GM23248 (cell line): ENCODE measurements at regions not wholly inside any gene's neighbourhood (a gene's known extent, or its start where the extent isn't known, plus 50 kb on each side); places are given as distances from the start of the nearest gene placed in this dataset.

Experiments
- DNase-seq: peaks from one replicate; pipeline ENCODE4 v3.0.0-alpha.2; 2015
- H2AFZ ChIP-seq: fragments of 200-600 bp; sonication (generic); 2 replicates; pipeline ENCODE4 v1.6.1; 2016; ENCODE audit warnings: antibody characterized with exemption
- H3F3A ChIP-seq: fragments of 200-600 bp; sonication (generic); 2 replicates; pipeline ENCODE4 v1.6.1; 2016; ENCODE audit warnings: mild to moderate bottlenecking, antibody characterized with exemption, mixed run types; ENCODE audit not compliant: insufficient read depth
- H3K27ac ChIP-seq: fragments of 200-600 bp; sonication (generic); 2 replicates; pipeline ENCODE4 v1.5.1; 2016; ENCODE audit warnings: mild to moderate bottlenecking
- H3K27me3 ChIP-seq: fragments of 200-600 bp; sonication (generic); replicated peaks from 2 replicates; pipeline ENCODE4 v1.6.1; 2016; ENCODE audit warnings: mild to moderate bottlenecking; ENCODE audit not compliant: insufficient read depth
- H3K36me3 ChIP-seq: fragments of 200-600 bp; sonication (generic); 2 replicates; pipeline ENCODE4 v1.6.1; 2016; ENCODE audit warnings: low read depth, mild to moderate bottlenecking
- H3K4me1 ChIP-seq: fragments of 200-600 bp; sonication (generic); 2 replicates; pipeline ENCODE4 v1.6.1; 2016; ENCODE audit warnings: mild to moderate bottlenecking; ENCODE audit not compliant: insufficient read depth
- H3K4me2 ChIP-seq: fragments of 200-600 bp; sonication (generic); one replicate; pipeline ENCODE4 v1.6.1; 2016; ENCODE audit warnings: mild to moderate bottlenecking; ENCODE audit not compliant: unreplicated experiment
- H3K4me3 ChIP-seq: fragments of 200-600 bp; sonication (generic); 2 replicates; pipeline ENCODE4 v1.5.1; 2016; ENCODE audit warnings: mild to moderate bottlenecking
- H3K79me2 ChIP-seq: fragments of 200-600 bp; sonication (generic); 2 replicates; pipeline ENCODE4 v1.6.1; 2016; ENCODE audit warnings: mild to moderate bottlenecking; ENCODE audit not compliant: insufficient read depth
- H3K9ac ChIP-seq: fragments of 200-600 bp; sonication (generic); 2 replicates; pipeline ENCODE4 v1.6.1; 2016; ENCODE audit warnings: mild to moderate bottlenecking
- H3K9me2 ChIP-seq: fragments of 200-600 bp; sonication (generic); 2 replicates; pipeline ENCODE4 v1.6.1; 2016; ENCODE audit warnings: mixed run types, mild to moderate bottlenecking, moderate library complexity; ENCODE audit not compliant: insufficient read depth
- H3K9me3 ChIP-seq: fragments of 200-600 bp; sonication (generic); one replicate; pipeline ENCODE4 v1.6.1; 2017; ENCODE audit warnings: low read depth
- H4K20me1 ChIP-seq: fragments of 200-600 bp; sonication (generic); 2 replicates; pipeline ENCODE4 v1.6.0; 2016; ENCODE audit not compliant: insufficient read depth
- EZH2 ChIP-seq: fragments of 200-600 bp; sonication (generic); IDR thresholded peaks from 2 replicates; pipeline ENCODE4 v1.6.1; 2018; ENCODE audit warnings: antibody characterized with exemption, mild to moderate bottlenecking; ENCODE audit not compliant: insufficient read depth, poor library complexity, severe bottlenecking
- EZH2phosphoT487 ChIP-seq: fragments of 200-600 bp; sonication (generic); IDR thresholded peaks from 2 replicates; pipeline ENCODE4 v1.6.1; 2018; ENCODE audit warnings: antibody characterized with exemption, moderate library complexity, mild to moderate bottlenecking, low read depth; ENCODE audit not compliant: insufficient read depth
- WGBS, 2 experiments: methylation state at CpG; one replicate each; pipeline ENCODE4 v1.1.6; 2015 to 2017; ENCODE audit warnings: low lambda C conversion rate in 2 of 2, low coverage in 1 of 2; ENCODE audit errors: missing lambda C conversion rate in 2 of 2; 5-methylcytosine and 5-hydroxymethylcytosine counted together
- in situ Hi-C: fragments of 300-500 bp; cut with MboI; formaldehyde crosslinking; loops from 2 replicates; pipeline ENCODE4 v1.15.0; 2020

DNA sequence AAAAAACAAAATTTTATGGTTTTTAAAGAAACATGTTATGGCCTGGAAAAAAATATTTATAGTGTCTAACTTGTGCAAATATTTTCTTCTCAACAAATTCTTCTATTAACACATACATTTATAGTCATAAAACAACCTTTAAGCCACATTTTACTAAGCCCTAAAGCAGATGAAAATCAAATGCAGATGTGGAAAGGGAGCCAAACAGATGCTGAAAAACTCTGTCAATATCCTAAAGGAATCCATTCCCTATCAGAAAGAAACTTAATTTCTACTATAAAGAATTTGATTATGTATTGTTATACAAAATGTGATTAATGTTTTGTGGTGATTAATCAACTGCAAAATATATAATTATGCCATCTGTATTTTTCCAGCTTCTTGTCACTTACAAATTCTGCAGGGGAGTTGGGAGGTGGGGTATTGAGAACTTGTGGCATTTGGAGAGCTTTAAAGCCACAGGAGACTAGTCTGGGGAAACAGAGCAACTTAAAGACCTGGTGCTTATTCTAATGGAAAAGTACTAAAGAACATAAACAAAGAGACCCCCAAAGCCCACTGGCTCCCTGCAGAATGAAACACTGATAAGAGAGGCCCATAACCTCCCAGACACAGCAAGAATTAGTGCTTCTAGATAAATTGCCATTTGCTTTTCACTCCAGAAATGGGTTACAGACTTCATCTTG is 1721.0 kb upstream of the PIK3C3 start:
- no peak overlapping the region for H2AFZ ChIP-seq
- H3K4me2 ChIP-seq = no peak overlapping the region
- no peak for DNase-seq
- in situ Hi-C loops = no loop called here
- H3K79me2 ChIP-seq = no peaks in the 10 kb centered on the region
- no peaks in the 10 kb centered on the region for H3K36me3 ChIP-seq
- no peaks in the 10 kb centered on the region for H3K27me3 ChIP-seq
- no peak overlapping the region for H3K9ac ChIP-seq
- no peaks in the 10 kb centered on the region for H3K9me3 ChIP-seq
- H3K4me3 ChIP-seq = no peak overlapping the region
- H3K27ac ChIP-seq = no peak overlapping the region
- H3K4me1 ChIP-seq = no peaks in the 10 kb centered on the region
- H3K9me2 ChIP-seq = no peaks in the 10 kb centered on the region
- H3F3A ChIP-seq = no peaks in the 10 kb centered on the region
- no peaks in the 10 kb centered on the region for H4K20me1 ChIP-seq
- no peak for TF ChIP-seq EZH2
- no peak for TF ChIP-seq EZH2phosphoT487

DNA sequence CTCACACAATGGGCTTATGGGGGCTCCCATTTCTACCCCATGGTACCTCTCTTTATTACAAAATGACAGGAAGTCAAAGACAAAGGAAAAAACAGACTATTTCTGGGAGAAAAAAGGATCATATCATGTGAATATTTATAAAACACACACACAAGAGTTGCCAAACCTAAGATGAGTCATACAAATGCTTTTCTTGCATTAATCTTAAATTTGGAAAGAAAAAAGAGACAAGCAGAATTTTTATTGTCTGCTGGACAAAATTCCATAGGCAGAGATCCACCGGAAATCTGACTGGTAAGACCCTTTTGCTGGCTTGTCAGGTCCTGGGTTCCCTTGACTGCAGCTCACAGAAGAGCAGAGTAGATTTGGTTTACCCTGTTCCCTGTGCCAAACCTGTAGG is 1732.3 kb upstream of the PIK3C3 start:
- no peak overlapping the region for H3K4me2 ChIP-seq
- H3K9me2 ChIP-seq = no peaks in the 10 kb centered on the region
- no peaks in the 10 kb centered on the region for H3F3A ChIP-seq
- in situ Hi-C loops = no loop called here
- no peak overlapping the region for H2AFZ ChIP-seq
- no peaks in the 10 kb centered on the region for H3K27me3 ChIP-seq
- peak; percentile 37 for DNase-seq
- no peaks in the 10 kb centered on the region for H3K9me3 ChIP-seq
- TF ChIP-seq EZH2phosphoT487 = no peak
- no peak for TF ChIP-seq EZH2
- H3K27ac ChIP-seq = no peak overlapping the region
- H3K4me1 ChIP-seq = 0 out of 2 replicates have a peak, but pooled peaks cover 6% of the 10 kb centered on the region
- H3K4me3 ChIP-seq = no peak overlapping the region
- no peak overlapping the region for H3K9ac ChIP-seq
- H3K79me2 ChIP-seq = no peaks in the 10 kb centered on the region
- 0% methylated on average over 1 of the region's 1 CpG for WGBS, 2 experiments
- no peaks in the 10 kb centered on the region for H3K36me3 ChIP-seq
- no peaks in the 10 kb centered on the region for H4K20me1 ChIP-seq

DNA sequence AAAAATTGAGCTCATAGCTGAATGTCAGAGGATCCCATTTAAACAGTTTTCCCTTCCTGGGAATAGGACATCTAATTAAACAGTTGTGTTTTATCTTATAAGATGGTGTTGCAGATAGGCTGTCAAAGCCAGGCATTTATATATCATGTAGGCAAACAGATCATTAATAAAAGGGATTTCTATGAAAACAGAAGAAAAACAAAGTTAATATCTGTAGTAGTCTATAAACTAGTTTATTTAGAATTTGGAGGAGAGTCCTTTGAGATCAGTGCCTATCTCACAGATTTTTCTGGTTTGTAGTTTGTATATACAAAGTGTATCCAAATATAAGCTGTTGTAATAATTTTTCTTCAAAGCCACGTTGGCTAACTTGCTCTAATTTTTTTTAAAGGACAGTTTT is 1738.2 kb upstream of the PIK3C3 start:
- H3K9me2 ChIP-seq = no peaks in the 10 kb centered on the region
- H3K9ac ChIP-seq = no peak overlapping the region
- no peaks in the 10 kb centered on the region for H3K9me3 ChIP-seq
- H3K36me3 ChIP-seq = no peaks in the 10 kb centered on the region
- no peaks in the 10 kb centered on the region for H3K4me1 ChIP-seq
- no peak overlapping the region for H3K4me2 ChIP-seq
- TF ChIP-seq EZH2phosphoT487 (no peak), EZH2 (no peak)
- H3F3A ChIP-seq = no peaks in the 10 kb centered on the region
- H4K20me1 ChIP-seq = no peaks in the 10 kb centered on the region
- H3K4me3 ChIP-seq = no peak overlapping the region
- DNase-seq = no peak
- H2AFZ ChIP-seq = no peak overlapping the region
- H3K27ac ChIP-seq = no peak overlapping the region
- WGBS, 2 experiments = 0 to 2% methylated on average over 1 of the region's 1 CpG
- H3K79me2 ChIP-seq = no peaks in the 10 kb centered on the region
- in situ Hi-C loops = no loop called here
- no peaks in the 10 kb centered on the region for H3K27me3 ChIP-seq

DNA sequence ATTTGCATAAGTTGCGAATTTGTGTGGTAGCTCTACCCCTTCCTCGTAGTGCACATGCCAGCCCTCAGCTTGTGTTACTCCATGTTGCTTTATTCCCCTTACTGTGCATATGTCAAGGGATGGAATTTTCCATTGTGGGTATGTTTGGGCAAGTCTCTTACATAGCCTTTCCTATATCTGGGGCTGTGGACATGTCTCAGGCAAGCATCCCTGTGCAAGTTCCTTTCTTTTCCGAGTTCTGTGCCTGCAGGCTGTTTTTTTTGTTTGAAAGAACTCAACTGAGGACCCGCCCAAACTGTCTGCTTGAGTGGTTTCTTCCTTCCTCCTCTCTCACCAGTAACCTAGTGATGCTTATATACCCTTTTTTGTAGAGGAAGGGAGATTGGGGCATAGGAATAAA is 1739.1 kb upstream of the PIK3C3 start:
- WGBS, 2 experiments = 14 to 28% methylated on average over 4 of the region's 4 CpGs
- H2AFZ ChIP-seq = no peak overlapping the region
- DNase-seq = no peak

DNA sequence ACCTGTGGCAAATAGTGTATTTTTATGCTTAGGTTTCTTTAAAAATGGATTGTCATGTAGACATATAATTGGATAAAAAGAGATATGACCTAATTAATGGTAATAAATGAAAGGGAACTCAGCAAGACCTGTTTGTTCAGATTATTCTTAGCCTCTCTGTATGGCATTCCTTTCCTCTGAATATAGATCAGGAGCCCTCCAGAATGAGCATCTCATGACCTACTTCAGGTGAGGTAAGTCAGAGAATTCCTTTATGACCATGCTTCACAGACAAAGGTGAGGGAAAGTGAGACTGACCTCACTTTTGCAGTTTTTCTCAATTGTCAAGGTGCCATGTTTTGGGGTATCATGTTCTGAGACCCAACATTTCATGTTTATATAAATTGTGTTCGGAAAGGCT is 1744.3 kb upstream of the PIK3C3 start:
- Histone ChIP-seq H3K4me1 (no peaks in the 10 kb centered on the region), H3K36me3 (no peaks in the 10 kb centered on the region), H3K4me2 (no peak overlapping the region), H2AFZ (no peak overlapping the region), H3K27me3 (no peaks in the 10 kb centered on the region), H3K4me3 (no peak overlapping the region), H3K9me3 (no peaks in the 10 kb centered on the region), H3K9ac (no peak overlapping the region), H4K20me1 (no peaks in the 10 kb centered on the region), H3K27ac (no peak overlapping the region), H3F3A (no peaks in the 10 kb centered on the region), H3K79me2 (no peaks in the 10 kb centered on the region), H3K9me2 (no peaks in the 10 kb centered on the region)
- no peak for TF ChIP-seq EZH2phosphoT487
- TF ChIP-seq EZH2 = no peak
- no peak for DNase-seq
- WGBS, 2 experiments = 42 to 44% methylated on average over 1 of the region's 1 CpG
- in situ Hi-C loops = no loop called here

More for the DNA sequence above, 1739.1 kb upstream of the PIK3C3 start:
- H3K4me2 ChIP-seq = no peak overlapping the region
- TF ChIP-seq EZH2phosphoT487 = no peak
- no peak for TF ChIP-seq EZH2
- in situ Hi-C loops = no loop called here
- no peaks in the 10 kb centered on the region for H3K4me1 ChIP-seq
- no peaks in the 10 kb centered on the region for H4K20me1 ChIP-seq
- no peaks in the 10 kb centered on the region for H3K79me2 ChIP-seq
- H3K4me3 ChIP-seq = no peak overlapping the region
- H3K9me3 ChIP-seq = no peaks in the 10 kb centered on the region
- H3K27me3 ChIP-seq = no peaks in the 10 kb centered on the region
- no peak overlapping the region for H3K27ac ChIP-seq
- H3K36me3 ChIP-seq = no peaks in the 10 kb centered on the region
- no peak overlapping the region for H3K9ac ChIP-seq
- H3K9me2 ChIP-seq = no peaks in the 10 kb centered on the region
- H3F3A ChIP-seq = no peaks in the 10 kb centered on the region
